ENCODE measurements at regions not wholly inside any gene's neighbourhood (a gene's known extent, or its start where the extent isn't known, plus 50 kb on each side); places are given as distances from the start of the nearest gene placed in this dataset.

- Histone ChIP-seq H3K9me3 (ENCODE audit: control insufficient read depth, low read depth, low read length) (no peaks in the 10 kb centered on the region), H3K79me1 (ENCODE audit: insufficient read depth, low read depth, low read length, poor library complexity, severe bottlenecking) (no peaks in the 10 kb centered on the region), H3K23me2 (ENCODE audit: insufficient read length, low read depth, low read length, poor library complexity, severe bottlenecking) (no peaks in the 10 kb centered on the region), H3K14ac (ENCODE audit: insufficient read depth, low read length) (no peak overlapping the region), H3K79me2 (ENCODE audit: insufficient read depth, low read length) (no peaks in the 10 kb centered on the region), H3K27ac (ENCODE audit: insufficient read length, low read depth, low read length) (no peak overlapping the region), H2BK15ac (ENCODE audit: low read depth, low read length) (no peak overlapping the region), H3K56ac (ENCODE audit: insufficient read length, low read depth, low read length) (no peak overlapping the region), H3K27me3 (ENCODE audit: insufficient read depth, low read length) (no peaks in the 10 kb centered on the region), H4K5ac (ENCODE audit: insufficient read length, low read depth, low read length) (no peak overlapping the region), H3K4me2 (ENCODE audit: insufficient read depth, insufficient read length, low read length) (no peak overlapping the region), H3K4ac (ENCODE audit: low read depth, low read length) (no peak overlapping the region), H2BK120ac (ENCODE audit: low read depth, low read length, poor library complexity, severe bottlenecking) (no peak overlapping the region), H3K18ac (ENCODE audit: insufficient read length, low read depth, low read length) (no peak overlapping the region), H4K8ac (replicated peaks; ENCODE audit: insufficient read length, low read depth, low read length) (no peak overlapping the region), H4K20me1 (ENCODE audit: control insufficient read depth, insufficient read depth, insufficient read length) (no peaks in the 10 kb centered on the region), H3K4me1 (ENCODE audit: insufficient read depth, low read length) (no peaks in the 10 kb centered on the region), H2BK12ac (ENCODE audit: insufficient read length, low read depth, low read length) (no peak overlapping the region), H3K9ac (ENCODE audit: extremely low read depth, insufficient read length, low read length) (no peak overlapping the region), H2AK5ac (ENCODE audit: insufficient read length, low read length) (no peak overlapping the region), H3T11ph (ENCODE audit: low read length) (no peak overlapping the region), H3K23ac (ENCODE audit: insufficient read length, low read depth, low read length) (no peak overlapping the region), H2BK20ac (ENCODE audit: low read depth, low read length, poor library complexity, severe bottlenecking) (no peak overlapping the region), H2BK5ac (ENCODE audit: insufficient read length, low read length) (no peak overlapping the region), H4K91ac (ENCODE audit: insufficient read length, low read depth, low read length) (no peak overlapping the region), H2AFZ (ENCODE audit: low read length) (no peak overlapping the region)
- DNase-seq, result no peak
- TF ChIP-seq CTCF (conservative IDR thresholded peaks at IDR 0.05), result no peak
- WGBS (ENCODE audit: extremely low coverage, insufficient read length, low lambda C conversion rate), result no CpG with 5 or more reads among the region's 2 CpGs
- no peaks in the 10 kb centered on the region for H3K36me3 Mint-ChIP-seq (ENCODE audit: insufficient read depth in 1 of 3, low read depth in 3 of 3)
- no peaks in the 10 kb centered on the region for H3K9me3 Mint-ChIP-seq
- no peak overlapping the region for H3K27ac Mint-ChIP-seq
- peaks cover 0 to 2% of the 10 kb centered on the region in 2 experiments; a peak in 1 of 4 replicates for H3K4me1 Mint-ChIP-seq
- H3K27me3 Mint-ChIP-seq (ENCODE audit: low read depth), result no peaks in the 10 kb centered on the region
- no peak overlapping the region for H3K4me3 Mint-ChIP-seq
These were observed 61.8 kb upstream of the SPOPL start for GRCh38 chr2:138439733-138440132.

Measured in H9 (cell line).